ENCODE measurements at regions not wholly inside any gene's neighbourhood (a gene's known extent, or its start where the extent isn't known, plus 50 kb on each side); places are given as distances from the start of the nearest gene placed in this dataset.

GRCh38 chr11:47911149-47911548 is 63.0 kb upstream of the NUP160 start:
- ChIA-PET CTCF (ENCODE audit: low intra/inter-chr PET ratio, low total read pairs) (no interaction called here), POLR2A (no interaction called here)
- TF ChIP-seq ATF7-NPFF (CRISPR knock-in tag; IDR thresholded peaks at IDR 0.05; ENCODE audit: low read depth) (no peak), MIER3 (CRISPR knock-in tag; IDR thresholded peaks at IDR 0.05; ENCODE audit: borderline replicate concordance) (no peak), ZFP41 (CRISPR knock-in tag; IDR thresholded peaks at IDR 0.05; ENCODE audit: borderline replicate concordance) (no peak), DPF2 (CRISPR knock-in tag; IDR thresholded peaks at IDR 0.05; ENCODE audit: borderline replicate concordance, low read depth) (no peak), ZHX1 (CRISPR knock-in tag; IDR thresholded peaks at IDR 0.05; ENCODE audit: low read depth) (no peak), ARNT2 (CRISPR knock-in tag; IDR thresholded peaks at IDR 0.05; ENCODE audit: low read depth) (no peak), NFE2 (CRISPR knock-in tag; IDR thresholded peaks at IDR 0.05) (no peak), ZNF788 (CRISPR knock-in tag; IDR thresholded peaks at IDR 0.05; ENCODE audit: borderline replicate concordance) (no peak), ATF1 (CRISPR knock-in tag; IDR thresholded peaks at IDR 0.05) (no peak), ZNF746 (CRISPR knock-in tag; IDR thresholded peaks at IDR 0.05) (no peak), ZNF232 (CRISPR knock-in tag; IDR thresholded peaks at IDR 0.05; ENCODE audit: borderline replicate concordance) (no peak), ZNF124 (CRISPR knock-in tag; IDR thresholded peaks at IDR 0.05) (no peak), ZNF446 (CRISPR knock-in tag; IDR thresholded peaks at IDR 0.05) (no peak), MED1 (CRISPR knock-in tag; IDR thresholded peaks at IDR 0.05) (no peak), ZNF562 (CRISPR knock-in tag; IDR thresholded peaks at IDR 0.05; ENCODE audit: borderline replicate concordance) (no peak), ZNF335 (CRISPR knock-in tag; IDR thresholded peaks at IDR 0.05) (no peak)
- Histone ChIP-seq H3K9me3 (ENCODE audit: low read length) (no peaks in the 10 kb centered on the region), H3K9ac (ENCODE audit: insufficient read depth, low read depth, low read length) (no peak overlapping the region), H3K79me2 (ENCODE audit: insufficient read depth, low read length) (no peaks in the 10 kb centered on the region), H3K4me2 (ENCODE audit: low read depth, low read length) (no peak overlapping the region), H3K27me3 (ENCODE audit: control insufficient read depth in 1 of 2, insufficient read depth in 2 of 2, low read length in 2 of 2) (no peaks in the 10 kb centered on the region; a peak in 1 of 5 replicates), H3K4me3 (replicated peaks in 1 of 3; ENCODE audit: insufficient read depth in 1 of 3, low read depth in 2 of 3, low read length in 3 of 3) (no peak overlapping the region), H3K36me3 (replicated peaks in 1 of 2; ENCODE audit: control insufficient read depth in 1 of 2, insufficient read depth in 2 of 2, low read length in 2 of 2) (no peaks in the 10 kb centered on the region), H4K20me1 (ENCODE audit: insufficient read depth, low read length) (no peaks in the 10 kb centered on the region), H3K4me1 (ENCODE audit: insufficient read depth, low read length) (peaks cover 23% of the 10 kb centered on the region), H3K27ac (ENCODE audit: extremely low read length, insufficient read depth, low read length) (no peak overlapping the region), H2AFZ (ENCODE audit: low read length) (no peak overlapping the region)
- no peak for DNase-seq (ENCODE audit: low spot score)
- BruUV-seq (replicated peaks), result no TSS peak
- no peak for ATAC-seq
- in situ Hi-C loops (cut with HindIII; ENCODE audit: extremely low pct_ligation_motif_present, low pct_unique_long_range_greater_than_20kb), result no loop called here
- FAIRE-seq, result no peak
- 70% methylated on average over 4 of the region's 4 CpGs for WGBS (ENCODE audit: low lambda C conversion rate)
- intact Hi-C loops (cut with micrococcal nuclease; ENCODE audit: unreplicated experiment), result no loop called here

Measured in HepG2 (cell line).